Adrenal gland (tissue), 9 donors: ENCODE measurements at regions not wholly inside any gene's neighbourhood (a gene's known extent, or its start where the extent isn't known, plus 50 kb on each side); places are given as distances from the start of the nearest gene placed in this dataset.

ENCODE experiments used
- DNase-seq, 7 donors: peaks; one replicate each; pipeline ENCODE4 v3.0.0-alpha.2; 2019 to 2020
- H3K27ac ChIP-seq, 5 donors: fragments of 200-600 bp; sonication (generic) in 4 of 5; 1 replicate in 3 of 5; 2 replicates in 2 of 5; pipeline versions ENCODE4 v1.5.1 to v1.8.0; 2016 to 2020; ENCODE audit warnings: mild to moderate bottlenecking in 1 of 5
- H3K27me3 ChIP-seq: fragments of 200-600 bp; 2 replicates; pipeline ENCODE4 v1.8.0; 2021
- H3K36me3 ChIP-seq, 2 donors: fragments of 200-600 bp; replicated peaks in 1 of 2; 1 replicate in 1 of 2; 2 replicates in 1 of 2; pipeline versions ENCODE4 v1.5.1 to v1.8.0; 2018 to 2022
- H3K4me1 ChIP-seq, 2 donors: fragments of 200-600 bp; replicated peaks in 1 of 2; 1 replicate in 1 of 2; 2 replicates in 1 of 2; pipeline versions ENCODE4 v1.5.1 to v1.8.0; 2018 to 2021
- H3K4me3 ChIP-seq, 4 donors: fragments of 200-600 bp; sonication (generic) in 3 of 4; one replicate each; pipeline ENCODE4 v1.5.1; 2016 to 2018
- H3K9me3 ChIP-seq, 3 donors: fragments of 200-600 bp; sonication (generic) in 1 of 3; replicated peaks in 1 of 3; 1 replicate in 2 of 3; 2 replicates in 1 of 3; pipeline versions ENCODE4 v1.5.1 to v1.8.0; 2016 to 2021
- CTCF ChIP-seq, 6 experiments: fragments of 450-650 bp in 4 of 6; fragments of 200-600 bp in 2 of 6; sonication (generic) in 1 of 6; IDR thresholded peaks; 1 replicate in 5 of 6; 2 replicates in 1 of 6; pipeline versions ENCODE4 v1.5.1 to v1.8.0; 2016 to 2021; ENCODE audit warnings: antibody characterized with exemption in 6 of 6, mild to moderate bottlenecking in 2 of 6, moderate library complexity in 1 of 6
- POLR2A ChIP-seq, 2 donors: fragments of 450-650 bp; IDR thresholded peaks; one replicate each; pipeline ENCODE4 v1.6.1; 2017; ENCODE audit warnings: antibody characterized with exemption in 2 of 2, mild to moderate bottlenecking in 2 of 2, moderate library complexity in 1 of 2
- WGBS, 4 donors: extraction: QIAGEN DNeasy Blood & Tissue Kit in 2 of 4; methylation state at CpG; one replicate each; pipeline versions ENCODE4 v1.1.5 to v1.1.7; 2013 to 2017; 5-methylcytosine and 5-hydroxymethylcytosine counted together
- intact Hi-C, 2 donors: fragments of 100-400 bp; cut with DNase I; formaldehyde crosslinking; loops; one replicate each; pipeline versions ENCODE4 v1.14.1 to v1.15.0; 2022 to 2023
- donor health status: healthy with polysubstance abuse.
- donor health status: Bipolar disorder and iron deficiency.
- donor health status: DM: yes; HTN: yes; CAD: no.
- donor health status: DM: no; HTN: no; CAD: no.
- donor health status: DM: no; HTN: no; CAD: no.

DNA sequence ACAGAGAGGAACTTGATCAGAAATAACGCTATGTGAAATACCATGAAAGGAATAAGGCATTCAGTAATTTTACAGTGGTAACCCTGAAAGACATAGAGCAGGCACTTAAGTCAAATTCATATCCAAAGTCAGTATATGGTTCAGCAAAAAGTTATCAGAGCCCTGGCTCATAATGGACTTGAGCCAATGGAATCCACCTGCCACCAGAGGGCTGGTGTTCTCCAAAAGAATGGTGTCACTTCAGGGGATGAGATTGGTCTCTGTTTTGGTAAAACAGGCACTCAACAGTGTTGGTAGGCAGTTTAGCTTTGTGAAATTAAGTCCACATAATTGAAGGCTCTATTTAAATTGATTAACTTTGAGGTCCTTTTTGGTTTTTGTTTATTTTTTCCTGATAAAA is 93.9 kb downstream of the LIG4 start:
- TF ChIP-seq POLR2A (IDR thresholded peaks at IDR 0.05) = no peak
- no peak for TF ChIP-seq CTCF (IDR thresholded peaks at IDR 0.05)
- H3K36me3 ChIP-seq = no peaks in the 10 kb centered on the region
- H3K27me3 ChIP-seq = no peaks in the 10 kb centered on the region
- no peaks in the 10 kb centered on the region for H3K4me1 ChIP-seq
- 74 to 91% (median 86%) methylated on average over 1 of the region's 1 CpG for WGBS, 4 donors
- H3K4me3 ChIP-seq = no peak overlapping the region
- H3K27ac ChIP-seq = no peak overlapping the region
- H3K9me3 ChIP-seq = no peaks in the 10 kb centered on the region
- intact Hi-C loops = no loop called here
- no peak for DNase-seq

GRCh38 chr13:108120856-108121255 is 94.5 kb downstream of the LIG4 start:
- DNase-seq = no peak
- Histone ChIP-seq H3K27ac (no peak overlapping the region), H3K27me3 (no peaks in the 10 kb centered on the region), H3K36me3 (no peaks in the 10 kb centered on the region), H3K9me3 (no peaks in the 10 kb centered on the region), H3K4me3 (no peak overlapping the region), H3K4me1 (no peaks in the 10 kb centered on the region)
- intact Hi-C loops = no loop called here
- TF ChIP-seq POLR2A (IDR thresholded peaks at IDR 0.05) (no peak), CTCF (IDR thresholded peaks at IDR 0.05) (no peak)
- 52 to 63% (median 57%) methylated on average over 7 of the region's 7 CpGs for WGBS, 4 donors

DNA sequence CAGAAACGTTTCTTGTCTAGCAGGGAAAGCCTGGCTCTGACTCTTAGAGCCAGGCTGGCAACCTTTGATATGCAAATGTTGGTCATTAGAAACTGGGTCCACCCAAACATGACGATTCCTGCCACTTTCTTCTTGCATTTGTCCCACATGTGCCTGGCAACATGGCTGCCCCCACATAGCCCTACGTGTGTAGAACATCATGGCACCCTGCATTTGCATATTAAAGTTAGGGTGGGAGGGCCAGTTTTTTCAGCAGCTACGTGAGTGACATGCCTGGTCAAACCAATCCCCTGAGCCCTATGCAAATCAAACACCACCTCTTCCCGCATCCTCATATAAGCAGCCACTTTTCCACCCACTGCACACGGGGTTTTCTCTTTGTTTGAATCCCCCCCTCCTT is 95.0 kb downstream of the LIG4 start:
- intact Hi-C loops = no loop called here
- Histone ChIP-seq H3K4me3 (no peak overlapping the region), H3K9me3 (no peaks in the 10 kb centered on the region), H3K36me3 (no peaks in the 10 kb centered on the region), H3K4me1 (no peaks in the 10 kb centered on the region), H3K27me3 (no peaks in the 10 kb centered on the region), H3K27ac (no peak overlapping the region)
- no peak for DNase-seq
- WGBS, 4 donors = 52 to 59% (median 56%) methylated on average over 6 of the region's 6 CpGs
- TF ChIP-seq CTCF (IDR thresholded peaks at IDR 0.05) = no peak
- TF ChIP-seq POLR2A (IDR thresholded peaks at IDR 0.05) = no peak

GRCh38 chr13:108115738-108116137 is 99.6 kb downstream of the LIG4 start:
- 44 to 59% (median 53%) methylated on average over 1 of the region's 1 CpG for WGBS, 4 donors
- H3K36me3 ChIP-seq = no peaks in the 10 kb centered on the region
- no peak overlapping the region for H3K27ac ChIP-seq
- TF ChIP-seq CTCF (IDR thresholded peaks at IDR 0.05) (no peak), POLR2A (IDR thresholded peaks at IDR 0.05) (no peak)
- no peak for DNase-seq
- intact Hi-C loops = no loop called here
- H3K27me3 ChIP-seq = no peaks in the 10 kb centered on the region
- no peaks in the 10 kb centered on the region for H3K9me3 ChIP-seq
- H3K4me1 ChIP-seq = no peaks in the 10 kb centered on the region
- no peak overlapping the region for H3K4me3 ChIP-seq
